HG02571 (cell line): ENCODE measurements at regions not wholly inside any gene's neighbourhood (a gene's known extent, or its start where the extent isn't known, plus 50 kb on each side); places are given as distances from the start of the nearest gene placed in this dataset.
"Not testable (repeated sequence)": the region's sequence is repeated elsewhere in the genome, so short reads cannot be mapped to it uniquely, and the experiment has no call there.

Experiments
- ATAC-seq: cut with Tn5 transposase; IDR thresholded peaks from one replicate; pipeline ENCODE4 v1.9.1; 2021; ENCODE audit warnings: mild to moderate bottlenecking, moderate library complexity; ENCODE audit not compliant: unreplicated experiment

DNA sequence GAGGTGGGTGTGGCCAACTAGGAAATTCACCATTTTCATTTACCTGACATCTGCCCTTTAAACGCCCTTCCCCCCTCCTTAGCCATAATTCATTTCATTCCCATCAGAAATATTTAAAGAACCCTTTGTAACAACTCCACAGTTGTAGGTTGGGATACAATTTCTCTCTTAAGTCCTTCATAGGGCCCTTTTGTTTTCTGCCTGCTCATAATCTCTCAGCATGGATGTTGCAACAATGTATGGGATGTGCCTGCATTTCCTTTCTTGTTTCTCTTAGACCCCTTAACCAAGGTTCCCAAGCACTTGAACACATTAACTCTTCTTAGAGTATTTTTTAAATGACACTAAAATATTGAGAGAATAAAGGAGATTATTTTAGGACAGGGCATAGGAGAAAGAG, 51.7 kb upstream of the MYO10 start:
- ATAC-seq = no peak

DNA sequence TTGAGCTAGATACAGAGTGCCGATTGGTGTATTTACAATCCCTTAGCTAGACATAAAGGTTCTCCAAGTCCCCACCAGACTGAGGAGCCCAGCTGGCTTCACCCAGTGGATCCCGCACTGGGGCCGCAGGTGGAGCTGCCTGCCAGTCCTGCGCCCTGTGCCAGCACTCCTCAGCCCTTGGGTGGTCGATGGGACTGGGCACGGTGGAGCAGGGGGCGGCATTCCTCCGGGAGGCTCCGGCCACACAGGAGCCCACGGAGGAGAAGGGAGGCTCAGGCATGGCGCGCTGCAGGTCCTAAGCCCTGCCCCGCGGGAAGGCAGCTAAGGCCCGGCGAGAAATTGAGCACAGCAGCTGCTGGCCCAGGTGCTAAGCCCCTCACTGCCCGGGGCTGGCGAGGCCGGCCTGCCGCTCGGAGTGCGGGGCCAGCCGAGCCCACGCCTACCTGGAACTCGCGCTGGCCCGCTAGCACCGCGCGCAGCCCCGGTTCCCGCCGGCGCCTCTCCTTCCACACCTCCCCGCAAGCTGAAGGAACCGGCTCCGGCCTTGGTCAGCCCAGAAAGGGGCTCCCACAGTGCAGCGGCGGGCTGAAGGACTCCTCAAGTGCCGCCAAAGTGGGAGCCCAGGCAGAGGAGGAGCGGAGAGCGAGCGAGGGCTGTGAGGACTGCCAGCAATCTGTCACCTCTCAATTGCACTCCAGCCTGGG, 54.9 kb upstream of the MYO10 start:
- ATAC-seq = not testable (repeated sequence)

DNA sequence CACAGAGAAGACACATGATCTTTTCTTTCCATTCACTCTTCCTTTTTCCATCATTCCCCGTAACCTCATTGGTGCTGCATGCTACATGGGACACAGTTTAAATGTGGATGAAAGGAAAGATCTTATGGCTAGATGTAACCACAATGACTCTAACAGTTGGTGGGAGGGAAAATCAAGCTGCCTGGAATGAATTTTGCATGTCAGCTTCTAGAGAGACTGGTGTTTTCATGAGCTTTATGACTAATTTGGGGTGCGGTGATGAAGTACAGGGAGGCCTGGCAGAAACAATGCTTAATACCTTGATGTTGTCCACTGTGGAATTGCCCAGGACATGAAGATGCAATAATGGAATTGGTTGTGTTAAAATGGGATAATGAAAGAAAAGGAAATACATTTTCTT, 55.9 kb upstream of the MYO10 start:
- ATAC-seq = no peak

DNA sequence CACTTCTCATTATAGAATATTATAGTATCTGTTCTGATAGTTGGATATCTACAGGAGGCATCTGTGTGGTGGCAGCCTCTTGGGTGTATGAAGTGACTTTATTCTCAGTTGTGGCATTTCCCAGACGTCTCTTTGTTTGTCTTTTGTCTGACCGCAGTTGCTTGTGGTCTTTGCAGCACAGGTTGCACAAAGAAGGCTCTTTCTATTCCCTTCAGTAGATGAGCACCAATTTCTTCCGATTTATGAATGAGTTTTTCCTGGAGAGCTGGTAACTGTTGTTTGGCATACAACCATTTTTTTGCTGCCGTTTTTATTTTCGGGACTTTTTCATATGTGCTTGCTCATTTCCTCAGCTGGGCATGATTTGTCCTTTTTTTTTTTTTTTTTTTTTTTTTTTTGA, 56.4 kb upstream of the MYO10 start:
- no peak for ATAC-seq

DNA sequence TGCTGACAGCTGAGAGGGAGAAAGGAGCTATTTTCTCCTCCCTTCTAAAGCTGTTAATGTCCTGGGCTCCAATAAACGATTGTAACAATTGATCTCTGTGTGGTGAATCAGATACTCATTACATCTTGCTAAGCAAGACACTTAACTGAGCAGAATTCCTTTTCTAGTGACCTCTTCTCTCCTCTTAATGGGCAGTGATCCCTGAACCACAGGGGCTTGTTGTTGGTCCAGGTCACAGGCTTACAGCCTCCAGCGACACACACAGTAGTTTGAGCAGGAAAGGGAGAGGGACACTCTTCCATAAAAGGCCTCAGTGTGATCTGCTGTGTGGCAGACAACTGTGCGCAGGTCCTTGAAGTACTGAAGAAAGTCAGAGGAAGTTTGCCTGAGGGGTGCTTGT, 58.5 kb upstream of the MYO10 start:
- no peak for ATAC-seq

DNA sequence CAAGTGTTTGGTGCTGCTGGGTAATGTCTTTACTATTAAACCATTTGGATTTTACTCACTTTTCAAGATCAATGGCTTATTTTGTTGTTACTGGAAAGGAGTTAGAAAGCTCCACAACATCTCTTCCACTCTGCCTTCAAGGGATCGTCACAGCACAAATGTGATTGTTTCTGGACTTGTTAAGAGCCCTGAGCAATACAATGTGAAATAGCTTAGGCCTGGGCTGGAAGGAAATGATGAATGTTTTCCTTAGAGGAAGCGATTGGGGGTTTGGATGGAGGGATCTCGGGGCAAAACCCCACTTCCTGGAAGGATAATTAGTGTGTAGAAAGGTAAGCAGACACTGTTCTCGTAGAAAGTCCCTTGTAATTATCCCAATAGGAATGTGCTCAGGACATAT, 59.3 kb upstream of the MYO10 start:
- ATAC-seq = no peak

DNA sequence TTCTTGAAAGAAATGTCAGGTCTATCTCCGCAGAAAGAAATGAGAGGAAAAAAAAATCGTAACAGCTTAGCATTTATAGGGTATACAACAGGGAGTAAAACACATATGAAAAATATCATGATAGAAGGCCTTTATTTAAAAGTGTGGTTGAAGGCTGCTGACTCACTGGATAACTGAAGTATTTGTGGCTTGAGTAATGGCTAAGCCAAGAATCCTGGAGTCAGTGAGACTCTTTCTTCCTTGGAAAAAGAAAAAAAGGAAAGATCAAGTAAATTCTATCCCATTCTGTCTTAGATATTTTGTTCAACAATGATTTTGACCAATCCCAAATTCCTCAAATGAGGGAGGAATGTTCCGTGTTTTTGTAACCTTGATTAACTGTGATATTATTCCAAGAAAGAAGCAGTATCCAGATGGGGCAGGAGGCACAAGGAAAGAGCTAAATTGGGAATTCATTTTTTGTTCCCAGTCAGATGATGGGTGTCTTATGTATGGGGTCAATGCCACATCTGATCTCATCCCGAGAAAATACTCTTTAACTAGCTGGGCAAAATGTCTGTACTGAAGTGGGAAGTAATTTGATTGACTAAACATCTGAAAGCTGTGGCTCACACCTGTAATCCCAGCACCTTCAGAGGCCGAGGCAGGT, 64.3 kb upstream of the MYO10 start:
- ATAC-seq = no peak

DNA sequence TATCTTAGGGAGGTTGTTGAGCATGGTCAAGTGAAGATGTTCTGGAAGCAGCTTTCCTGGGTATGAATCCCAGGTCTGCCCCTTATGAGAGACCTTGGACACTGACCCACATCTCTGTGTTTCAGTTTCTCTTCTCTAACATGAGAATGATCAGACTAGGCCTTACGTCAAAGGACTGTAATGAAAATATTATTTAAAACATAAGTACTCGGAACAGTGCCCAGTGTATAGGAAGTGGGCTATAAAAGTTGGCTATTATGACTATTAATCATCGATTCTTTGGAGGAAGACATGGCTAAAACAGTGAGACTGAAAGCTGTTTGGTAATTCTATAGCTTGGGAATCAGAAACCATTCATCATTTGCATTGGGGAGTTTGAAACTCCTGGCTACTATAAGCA, 65.3 kb upstream of the MYO10 start:
- no peak for ATAC-seq

DNA sequence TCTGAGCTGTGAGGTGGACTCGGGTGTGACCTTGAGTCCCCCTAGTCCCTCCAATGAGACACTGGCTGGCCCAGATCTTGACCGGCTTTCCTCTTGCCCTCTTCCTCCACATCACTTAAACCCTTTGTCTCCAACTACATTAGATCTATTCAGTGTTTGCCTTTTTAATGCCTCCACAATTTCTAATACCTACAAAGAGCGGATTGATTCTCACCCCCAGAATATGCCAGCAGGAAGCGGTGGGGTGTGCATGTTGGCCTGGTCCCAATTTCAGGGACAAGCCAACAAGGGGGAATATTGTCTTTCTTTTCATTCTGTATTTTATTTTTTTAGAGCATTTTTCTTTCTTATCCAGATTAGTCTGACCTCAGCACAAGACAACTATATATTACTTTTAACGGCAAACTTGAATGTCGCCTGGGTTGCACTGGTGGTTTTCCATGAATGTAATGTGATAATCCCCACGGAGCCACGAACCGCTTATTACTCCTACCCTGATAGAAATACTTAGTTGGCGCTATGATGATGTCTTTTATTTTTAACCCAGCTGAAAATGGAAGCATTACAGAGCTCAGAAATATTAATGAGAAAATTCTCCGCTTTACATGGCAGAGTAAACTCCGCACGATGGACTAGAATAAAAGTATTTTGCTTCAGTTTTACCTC, 68.5 kb upstream of the MYO10 start:
- no peak for ATAC-seq

DNA sequence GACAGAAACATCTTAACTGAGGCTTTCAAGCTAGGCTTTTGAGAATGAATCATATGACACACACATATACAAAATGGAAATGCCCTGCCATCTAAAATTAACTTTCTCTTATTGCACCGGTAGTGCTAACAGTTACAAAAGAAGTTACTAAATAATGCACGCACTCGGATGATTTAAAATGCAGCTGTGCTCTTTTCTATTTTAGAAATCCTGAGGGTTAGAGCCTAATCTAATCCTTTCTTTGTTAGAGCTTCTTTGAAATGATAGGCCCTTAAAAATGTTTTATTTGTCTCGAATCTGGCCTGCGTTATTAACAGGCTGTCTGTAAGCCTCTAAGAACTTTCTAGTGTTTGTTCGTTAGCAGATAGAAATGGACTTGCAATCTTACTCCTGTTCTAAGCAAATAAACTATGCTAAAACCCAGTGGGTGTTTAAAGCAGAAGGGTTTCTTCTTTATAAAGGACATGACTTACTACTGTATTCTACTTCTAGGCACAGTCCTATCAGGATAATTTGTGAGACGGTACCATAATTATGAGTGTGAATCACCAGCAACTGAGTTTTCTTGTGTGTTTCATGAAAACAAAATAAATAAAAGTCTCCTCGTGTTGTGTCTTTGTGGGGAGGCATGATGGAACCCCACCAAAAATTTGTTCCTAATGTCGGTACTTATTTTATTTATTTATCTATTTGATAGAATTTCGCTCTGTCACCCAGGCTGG, 69.2 kb upstream of the MYO10 start:
- ATAC-seq = no peak

DNA sequence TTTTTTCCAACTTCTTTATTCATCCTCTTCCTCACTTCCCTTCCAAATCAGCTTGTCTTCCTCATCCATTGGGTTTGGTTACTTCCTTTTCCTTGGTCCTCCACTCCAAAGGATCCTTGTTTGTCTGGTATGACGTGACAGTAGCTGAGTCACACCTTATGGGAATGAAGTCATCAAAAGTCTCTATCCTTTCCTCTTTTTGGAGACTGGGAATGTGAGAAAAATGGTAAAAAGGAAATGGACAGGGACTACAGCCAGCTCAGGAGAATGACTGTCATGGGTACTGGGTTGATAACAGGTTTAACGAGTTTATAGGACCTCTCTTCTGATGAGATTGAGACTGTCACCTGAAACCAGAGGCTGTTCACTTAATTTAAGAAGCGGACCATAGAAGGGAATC, 76.2 kb upstream of the MYO10 start:
- no peak for ATAC-seq

DNA sequence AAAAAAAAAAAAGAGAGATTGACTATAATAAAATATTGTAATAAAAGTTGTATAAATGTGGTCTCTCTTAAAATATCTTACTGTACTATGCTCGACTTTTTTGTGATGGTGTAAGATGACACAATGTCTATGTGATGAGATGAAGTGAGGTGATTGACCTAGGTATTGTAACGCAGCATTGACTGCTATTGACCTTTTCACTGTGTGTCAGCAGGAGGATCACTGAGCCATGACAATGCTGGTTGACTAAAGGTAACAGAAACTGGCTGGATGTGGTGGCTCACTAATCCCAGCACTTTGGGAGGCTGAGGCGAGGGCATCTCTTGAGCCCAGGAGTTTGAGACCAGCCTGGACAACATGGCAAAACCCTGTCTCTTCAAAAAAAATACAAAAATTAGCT, 78.6 kb upstream of the MYO10 start:
- no peak for ATAC-seq

DNA sequence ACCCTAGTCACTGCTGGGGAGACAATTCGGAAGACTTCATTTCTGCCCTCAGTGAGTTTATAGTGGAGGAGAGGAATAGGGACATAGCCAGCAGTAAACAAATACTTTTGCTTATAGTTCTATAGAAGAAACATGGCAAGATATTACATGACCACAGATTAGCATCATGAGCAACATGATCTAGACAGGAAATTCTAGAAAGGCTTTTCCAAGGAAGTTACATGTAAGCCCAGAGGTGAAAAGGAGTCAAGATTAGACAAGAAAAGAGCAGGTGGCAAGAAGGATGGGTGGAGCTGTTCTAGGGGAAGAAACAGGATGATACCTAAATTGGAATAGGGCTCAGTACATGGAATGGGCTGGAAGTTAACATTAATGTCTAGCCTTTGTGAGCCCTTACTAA, 82.8 kb upstream of the MYO10 start:
- ATAC-seq = no peak

DNA sequence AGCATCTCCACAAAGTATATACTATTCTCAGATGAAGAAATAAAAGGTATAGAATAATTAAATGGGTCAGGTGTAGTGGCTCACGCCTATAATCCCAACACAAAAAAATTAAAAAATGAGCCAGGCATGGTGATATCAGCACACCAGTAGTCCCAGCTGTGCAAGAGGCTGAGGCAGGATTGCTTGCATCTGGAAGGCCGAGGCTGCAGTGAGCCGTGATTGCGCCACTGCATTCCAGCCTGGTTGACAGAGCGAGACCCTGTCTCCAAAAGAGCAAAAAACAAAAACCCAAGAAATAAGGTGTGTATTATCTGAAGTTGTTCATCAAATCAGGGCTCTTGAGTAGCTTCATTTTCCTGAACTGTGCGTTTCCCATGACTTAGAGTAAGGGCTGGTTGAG, 83.2 kb upstream of the MYO10 start:
- ATAC-seq = no peak

DNA sequence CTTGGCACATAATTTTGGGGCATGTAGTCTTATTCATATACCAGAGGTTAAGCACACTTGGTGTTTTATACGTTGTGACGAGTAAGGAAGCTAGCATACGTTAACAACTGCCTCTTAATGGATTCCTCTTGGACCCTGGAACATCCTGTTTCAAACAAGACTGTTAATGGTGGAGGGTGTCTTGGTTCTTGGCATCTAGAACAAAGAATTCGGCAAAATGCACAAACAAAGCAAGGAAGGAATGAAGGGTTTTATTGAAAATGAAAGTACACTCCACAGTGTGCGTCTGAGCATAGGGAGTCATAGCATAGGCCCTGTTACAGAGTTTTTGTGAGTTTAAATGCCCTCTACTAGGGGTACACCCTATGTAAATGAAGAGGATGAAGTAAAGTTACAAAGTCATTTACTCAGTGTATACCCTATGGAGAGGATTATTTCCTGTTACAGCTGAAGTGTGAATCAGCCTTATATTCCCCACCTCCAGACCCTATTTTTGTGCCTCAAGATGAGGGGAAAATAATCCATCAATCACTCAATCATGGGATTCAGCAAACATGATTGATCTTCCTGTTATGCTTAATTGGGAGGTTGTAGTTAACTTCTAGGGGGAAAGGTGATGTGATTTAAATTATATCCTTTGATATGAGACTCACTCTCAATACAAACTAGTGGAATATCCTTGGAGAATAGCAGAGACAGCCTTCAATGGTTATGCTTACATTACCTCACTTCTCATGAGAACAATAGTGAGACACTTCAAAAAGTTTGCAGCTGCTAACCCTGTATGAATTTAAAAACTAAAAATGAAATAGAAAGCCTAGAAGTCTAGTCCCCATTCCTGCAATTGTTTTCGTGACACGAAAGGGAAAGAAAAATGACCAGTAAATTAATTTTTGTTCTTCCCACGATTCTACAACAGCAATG, 84.9 kb upstream of the MYO10 start:
- ATAC-seq = no peak

DNA sequence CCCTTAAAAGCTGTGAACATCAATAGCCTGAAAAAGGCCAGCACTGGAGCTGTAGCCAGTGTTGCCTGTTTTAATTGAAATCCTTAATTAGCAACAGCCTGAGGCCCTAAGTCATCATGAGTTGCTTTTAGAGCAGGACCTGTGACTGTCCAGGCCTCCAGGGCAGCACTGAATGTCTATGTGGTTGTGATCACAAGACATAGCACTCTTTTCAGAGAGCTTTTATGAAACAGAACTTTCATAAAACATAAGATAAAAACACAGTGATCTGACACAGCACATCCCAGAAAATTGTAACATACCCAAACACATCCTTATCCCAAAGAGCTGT, 85.5 kb upstream of the MYO10 start:
- no peak for ATAC-seq

DNA sequence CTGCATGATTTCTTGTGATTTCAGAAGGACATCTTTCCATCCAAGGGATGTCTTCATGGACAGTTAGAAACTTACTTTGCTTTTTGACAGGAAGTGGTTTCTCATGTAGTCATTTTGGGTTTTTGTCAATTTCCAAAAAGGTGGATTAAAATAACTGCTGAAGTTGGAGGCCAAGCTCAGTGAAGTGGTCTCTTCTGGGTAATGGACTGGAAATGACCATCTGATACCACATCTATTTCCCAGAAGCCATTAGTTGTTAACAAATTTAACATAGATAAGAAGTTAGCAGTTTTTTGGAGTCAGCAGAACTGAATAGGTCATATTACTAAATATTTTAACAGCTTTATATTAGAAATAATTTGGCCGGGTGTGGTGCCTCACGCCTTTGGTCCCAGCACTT, 86.2 kb upstream of the MYO10 start:
- ATAC-seq = no peak

DNA sequence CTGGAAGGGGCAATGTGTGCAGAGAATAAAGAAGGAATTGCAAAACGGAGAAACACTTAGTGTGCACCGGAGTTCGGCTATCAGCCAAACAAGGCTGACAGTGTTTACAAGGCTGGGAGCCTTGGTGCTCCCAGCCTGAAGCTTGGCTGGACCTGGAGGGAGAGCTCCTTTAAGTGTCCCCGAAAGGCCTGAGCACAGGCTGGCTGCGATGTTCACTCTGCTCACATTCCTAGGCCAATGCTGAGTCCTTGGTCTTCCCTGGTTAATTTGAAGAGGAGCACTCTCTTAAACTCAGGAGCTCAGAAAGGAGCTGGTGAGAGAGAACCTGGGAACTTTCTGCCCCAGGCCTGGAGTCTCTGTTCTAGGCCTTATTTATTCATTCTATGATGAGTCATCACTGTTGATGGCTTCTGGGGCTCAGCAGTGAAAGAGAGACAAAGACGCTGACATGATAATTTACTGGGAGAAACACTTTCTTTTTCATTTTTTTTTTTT, 88.6 kb upstream of the MYO10 start:
- ATAC-seq = no peak

DNA sequence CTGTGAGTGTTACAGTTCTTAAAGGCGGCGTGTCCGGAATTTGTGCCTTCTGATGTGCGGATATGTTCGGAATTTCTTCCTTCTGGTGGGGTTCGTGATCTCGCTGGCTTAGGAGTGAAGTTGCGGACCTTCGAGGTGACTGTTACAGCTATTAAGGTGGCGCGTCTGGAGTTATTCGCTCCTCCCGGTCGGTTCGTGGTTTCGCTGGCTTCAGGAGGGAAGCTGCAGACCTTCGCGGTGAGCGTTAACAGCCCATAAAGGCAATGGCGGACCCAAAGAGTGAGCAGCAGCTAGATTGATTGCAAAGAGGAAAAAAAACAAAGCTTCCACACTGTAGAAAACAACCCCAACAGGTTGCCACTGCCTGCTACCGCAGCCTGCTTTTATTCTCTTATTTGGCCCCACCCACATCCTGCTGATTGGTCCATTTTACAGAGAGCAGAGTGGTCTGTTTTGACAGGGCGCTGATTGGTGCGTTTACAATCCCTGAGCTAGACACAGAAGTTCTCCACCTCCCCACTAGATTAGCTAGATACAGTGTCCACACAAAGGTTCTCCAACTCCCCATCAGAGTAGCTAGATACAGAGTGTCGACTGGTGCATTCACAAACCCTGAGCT, 95.7 kb upstream of the MYO10 start:
- not testable (repeated sequence) for ATAC-seq

DNA sequence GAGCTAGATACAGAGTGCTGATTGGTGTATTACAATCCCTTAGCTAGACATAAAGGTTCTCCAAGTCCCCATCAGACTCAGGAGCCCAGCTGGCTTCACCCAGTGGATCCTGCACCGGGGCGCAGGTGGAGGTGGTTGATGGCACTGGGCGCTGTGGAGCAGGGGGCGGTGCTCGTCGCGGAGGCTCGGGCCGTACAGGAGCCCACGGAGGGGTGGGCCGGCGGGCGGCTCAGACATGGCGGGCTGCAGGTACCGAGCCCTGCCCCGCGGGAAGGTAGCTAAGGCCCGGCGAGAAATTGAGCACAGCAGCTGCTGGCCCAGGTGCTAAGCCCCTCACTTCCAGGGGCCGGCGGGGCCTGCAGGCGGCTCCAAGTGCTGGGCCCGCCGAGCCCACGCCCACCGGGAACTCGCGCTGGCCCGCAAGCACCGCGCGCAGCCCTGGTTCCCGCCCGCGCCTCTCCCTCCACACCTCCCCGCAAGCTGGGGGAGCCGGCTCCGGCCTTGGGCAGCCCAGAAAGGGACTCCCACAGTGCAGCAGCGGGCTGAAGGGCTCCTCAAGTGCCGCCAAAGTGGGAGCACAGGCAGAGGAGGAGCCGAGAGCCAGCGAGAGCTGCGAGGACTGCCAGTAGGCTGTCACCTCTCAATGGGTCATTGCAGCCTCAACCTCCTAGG, 96.4 kb upstream of the MYO10 start:
- ATAC-seq = not testable (repeated sequence)
